ENCODE measurements at regions not wholly inside any gene's neighbourhood (a gene's known extent, or its start where the extent isn't known, plus 50 kb on each side); places are given as distances from the start of the nearest gene placed in this dataset.

GRCh38 chr1:222004784-222005183 lies 262.9 kb upstream of the DUSP10 start (continued):
- TF ChIP-seq SUZ12 (IDR thresholded peaks at IDR 0.05; ENCODE audit: low read length) (no peak), ZNF274 (IDR thresholded peaks at IDR 0.05; ENCODE audit: borderline replicate concordance, extremely low read depth, low read length) (no peak), ASH2L (IDR thresholded peaks at IDR 0.05; ENCODE audit: low read length) (no peak), JUN (IDR thresholded peaks at IDR 0.05; ENCODE audit: low read depth, low read length) (no peak), CEBPB (IDR thresholded peaks at IDR 0.05; ENCODE audit: low read depth, low read length) (no peak)

All from H1 (cell line).